Fibroblast of mammary gland (primary cell): ENCODE measurements at regions not wholly inside any gene's neighbourhood (a gene's known extent, or its start where the extent isn't known, plus 50 kb on each side); places are given as distances from the start of the nearest gene placed in this dataset.
"Not testable (repeated sequence)": the region's sequence is repeated elsewhere in the genome, so short reads cannot be mapped to it uniquely, and the experiment has no call there.

Experiments
- DNase-seq: peaks from one replicate; pipeline ENCODE4 v3.0.0-alpha.2; 2010; ENCODE audit warnings: low read depth
- H3K4me3 ChIP-seq: 2 replicates; pipeline ENCODE4 v1.5.1; 2011; ENCODE audit warnings: low read depth, mild to moderate bottlenecking, low read length, moderate library complexity; ENCODE audit not compliant: control insufficient read depth
- CTCF ChIP-seq: conservative IDR thresholded peaks from 2 replicates; pipeline ENCODE4 v1.5.1; 2011; ENCODE audit warnings: low read depth, low read length, inconsistent platforms; ENCODE audit not compliant: control insufficient read depth, insufficient read depth

GRCh38 chr1:213499444-213499843 is 448.4 kb downstream of the RPS6KC1 start:
- TF ChIP-seq CTCF: no peak

GRCh38 chr1:213507472-213508223 is 456.6 kb downstream of the RPS6KC1 start:
- no peak for TF ChIP-seq CTCF
- H3K4me3 ChIP-seq: no peak overlapping the region
- no peak for DNase-seq

More at GRCh38 chr1:213499444-213499843, 448.4 kb downstream of the RPS6KC1 start:
- no peak overlapping the region for H3K4me3 ChIP-seq
- DNase-seq: no peak

GRCh38 chr1:213511173-213511572 is 460.1 kb downstream of the RPS6KC1 start:
- no peak for DNase-seq
- H3K4me3 ChIP-seq: no peak overlapping the region
- no peak for TF ChIP-seq CTCF

- DNase-seq: no peak
- TF ChIP-seq CTCF: no peak
- H3K4me3 ChIP-seq: no peak overlapping the region
Observed at GRCh38 chr1:213512316-213512715, 461.3 kb downstream of the RPS6KC1 start.

GRCh38 chr1:213513006-213513405 is 462.0 kb downstream of the RPS6KC1 start:
- DNase-seq: no peak
- no peak for TF ChIP-seq CTCF
- no peak overlapping the region for H3K4me3 ChIP-seq

- DNase-seq: not testable (repeated sequence)
Observed at GRCh38 chr1:213514408-213515179, 463.6 kb downstream of the RPS6KC1 start.

GRCh38 chr1:213519098-213519497 is 468.1 kb downstream of the RPS6KC1 start:
- no peak for TF ChIP-seq CTCF
- DNase-seq: no peak
- H3K4me3 ChIP-seq: no peak overlapping the region

More at GRCh38 chr1:213514408-213515179, 463.6 kb downstream of the RPS6KC1 start:
- H3K4me3 ChIP-seq: not testable (repeated sequence)
